Upper lobe of left lung (tissue), 6 donors: ENCODE measurements at regions not wholly inside any gene's neighbourhood (a gene's known extent, or its start where the extent isn't known, plus 50 kb on each side); places are given as distances from the start of the nearest gene placed in this dataset.

ENCODE experiments used
- ATAC-seq, 2 donors: fragments of 200-7000 bp; cut with Tn5 transposase; one replicate each; pipeline ENCODE4 v1.9.1; 2022; ENCODE audit warnings: mild to moderate bottlenecking in 2 of 2, moderate library complexity in 2 of 2; ENCODE audit not compliant: low FRiP score in 2 of 2
- DNase-seq, 2 donors: peaks; one replicate each; pipeline ENCODE4 v3.0.0-alpha.2; 2019 to 2020
- H3K27ac ChIP-seq, 4 donors: fragments of 200-600 bp; sonication (generic); one replicate each; pipeline ENCODE4 v1.5.1; 2016 to 2019
- H3K27me3 ChIP-seq, 4 donors: fragments of 200-600 bp; sonication (generic); one replicate each; pipeline ENCODE4 v1.5.1; 2017 to 2019
- H3K36me3 ChIP-seq, 4 donors: fragments of 200-600 bp; sonication (generic); one replicate each; pipeline ENCODE4 v1.5.1; 2016 to 2019
- H3K4me1 ChIP-seq, 4 donors: fragments of 200-600 bp; sonication (generic); one replicate each; pipeline ENCODE4 v1.5.1; 2018 to 2019
- H3K4me3 ChIP-seq, 4 donors: fragments of 200-600 bp; sonication (generic); one replicate each; pipeline ENCODE4 v1.5.1; 2017 to 2019; ENCODE audit warnings: mild to moderate bottlenecking in 2 of 4, moderate library complexity in 1 of 4
- H3K9me3 ChIP-seq, 4 donors: fragments of 200-600 bp; sonication (generic); one replicate each; pipeline ENCODE4 v1.5.1; 2018 to 2019
- EP300 ChIP-seq, 4 donors: sonication (generic); formaldehyde crosslinking; IDR thresholded peaks; one replicate each; pipeline ENCODE4 v1.5.1; 2017; ENCODE audit warnings: antibody characterized with exemption in 4 of 4, control low read depth in 2 of 4
- POLR2A ChIP-seq, 4 donors: fragments of 450-650 bp; IDR thresholded peaks; one replicate each; pipeline ENCODE4 v1.5.1; 2016 to 2017; ENCODE audit warnings: antibody characterized with exemption in 4 of 4, mild to moderate bottlenecking in 2 of 4
- POLR2AphosphoS5 ChIP-seq, 2 donors: sonication (generic); formaldehyde crosslinking; IDR thresholded peaks; one replicate each; pipeline ENCODE4 v1.5.1; 2017; ENCODE audit warnings: antibody characterized with exemption in 2 of 2
- WGBS, 2 donors: methylation state at CpG; one replicate each; pipeline ENCODE4 v1.1.5; 2017 to 2018; 5-methylcytosine and 5-hydroxymethylcytosine counted together
- TF ChIP-seq, protein P1 (sequence below), 6 experiments: fragments of 450-650 bp in 4 of 6; fragments of 200-600 bp in 2 of 6; sonication (generic) in 2 of 6; IDR thresholded peaks; one replicate each; pipeline ENCODE4 v1.5.1; 2016 to 2019; ENCODE audit warnings: antibody characterized with exemption in 6 of 6
- donor health status: DM: no; HTN: no; CAD: no; lungs with moderate emphysema.
- donor health status: DM: no; HTN: yes; CAD: no; lungs with severe emphysema.

DNA sequence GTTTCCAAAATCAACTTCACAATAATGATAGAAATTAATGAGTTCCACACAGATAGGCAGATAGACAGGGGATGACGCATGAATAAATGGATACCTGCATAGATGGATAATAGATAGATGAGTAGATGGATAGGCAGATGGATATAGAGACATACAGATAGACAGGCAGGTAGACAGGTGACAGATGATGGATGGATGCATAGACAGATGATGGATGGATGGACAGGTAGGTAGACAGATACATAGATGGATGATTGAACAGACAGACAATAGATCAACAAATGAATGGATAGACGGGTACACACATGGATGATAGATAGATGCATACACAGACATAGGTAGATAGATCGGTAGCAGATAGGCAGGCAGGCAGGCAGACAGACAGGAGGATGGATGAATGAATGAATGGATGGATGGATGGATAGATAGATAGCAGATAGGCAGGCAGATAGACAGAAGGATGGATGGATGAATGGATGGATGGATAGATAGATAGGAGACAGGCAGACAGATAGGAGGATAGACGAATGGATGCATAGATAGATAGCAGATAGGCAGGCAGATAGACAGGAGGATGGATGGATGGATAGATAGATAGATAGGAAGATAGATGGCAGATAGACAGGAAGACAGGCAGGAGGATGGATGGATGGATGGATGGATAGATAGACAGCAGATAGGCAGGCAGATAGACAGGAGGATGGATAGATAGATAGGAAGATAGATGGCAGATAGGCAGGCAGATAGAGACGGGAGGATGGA is 142.5 kb downstream of the RBFOX3 start:
- WGBS, 2 donors = 88 to 89% methylated on average over 5 of the region's 5 CpGs

DNA sequence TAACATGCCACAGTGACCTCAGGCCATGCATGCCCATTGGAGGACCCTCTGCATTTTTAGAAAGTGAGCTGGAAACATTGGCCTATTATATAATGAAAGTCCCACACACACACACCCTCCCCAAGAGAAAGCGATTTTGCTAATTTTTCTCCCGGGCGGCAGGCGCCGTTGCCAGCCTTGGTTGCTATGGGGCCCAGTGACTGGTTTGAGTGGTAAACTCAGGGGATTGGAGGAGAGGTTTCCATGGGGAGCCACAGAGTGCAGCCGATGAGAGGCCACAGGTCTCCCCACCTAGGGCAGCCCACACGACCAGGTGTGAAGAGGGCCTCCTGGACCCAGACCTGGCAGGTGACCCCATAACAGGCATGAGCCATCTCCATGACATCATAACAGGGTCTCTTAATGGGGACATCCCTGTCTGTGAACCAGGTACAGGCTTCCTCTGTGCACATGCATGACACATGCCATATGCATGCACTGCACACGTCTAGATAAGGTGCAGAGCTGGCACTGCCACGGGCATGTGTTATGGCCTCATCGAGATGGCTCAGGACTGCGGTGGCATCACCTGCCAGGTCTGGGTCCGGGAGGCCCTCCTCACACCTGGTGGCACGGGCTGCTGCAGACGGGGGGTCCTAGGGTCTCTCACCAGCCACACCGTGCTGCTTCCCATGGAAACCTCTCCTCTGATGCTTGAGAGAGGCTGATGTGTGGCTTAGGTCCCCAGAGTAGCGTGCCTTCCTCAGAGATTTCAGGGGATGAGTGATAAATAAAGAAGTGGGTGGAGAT is 144.1 kb downstream of the RBFOX3 start:
- no peak for ATAC-seq
- H3K27me3 ChIP-seq = no peaks in the 10 kb centered on the region

More for the DNA sequence above, 142.5 kb downstream of the RBFOX3 start:
- no peaks in the 10 kb centered on the region for H3K36me3 ChIP-seq
- H3K4me1 ChIP-seq = no peaks in the 10 kb centered on the region
- H3K4me3 ChIP-seq = no peak overlapping the region
- TF ChIP-seq POLR2A (IDR thresholded peaks at IDR 0.05) (no peak), POLR2AphosphoS5 (IDR thresholded peaks at IDR 0.05) (no peak), EP300 (IDR thresholded peaks at IDR 0.05) (no peak)
- TF ChIP-seq, protein P1, sequence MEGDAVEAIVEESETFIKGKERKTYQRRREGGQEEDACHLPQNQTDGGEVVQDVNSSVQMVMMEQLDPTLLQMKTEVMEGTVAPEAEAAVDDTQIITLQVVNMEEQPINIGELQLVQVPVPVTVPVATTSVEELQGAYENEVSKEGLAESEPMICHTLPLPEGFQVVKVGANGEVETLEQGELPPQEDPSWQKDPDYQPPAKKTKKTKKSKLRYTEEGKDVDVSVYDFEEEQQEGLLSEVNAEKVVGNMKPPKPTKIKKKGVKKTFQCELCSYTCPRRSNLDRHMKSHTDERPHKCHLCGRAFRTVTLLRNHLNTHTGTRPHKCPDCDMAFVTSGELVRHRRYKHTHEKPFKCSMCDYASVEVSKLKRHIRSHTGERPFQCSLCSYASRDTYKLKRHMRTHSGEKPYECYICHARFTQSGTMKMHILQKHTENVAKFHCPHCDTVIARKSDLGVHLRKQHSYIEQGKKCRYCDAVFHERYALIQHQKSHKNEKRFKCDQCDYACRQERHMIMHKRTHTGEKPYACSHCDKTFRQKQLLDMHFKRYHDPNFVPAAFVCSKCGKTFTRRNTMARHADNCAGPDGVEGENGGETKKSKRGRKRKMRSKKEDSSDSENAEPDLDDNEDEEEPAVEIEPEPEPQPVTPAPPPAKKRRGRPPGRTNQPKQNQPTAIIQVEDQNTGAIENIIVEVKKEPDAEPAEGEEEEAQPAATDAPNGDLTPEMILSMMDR (IDR thresholded peaks at IDR 0.05) = no peak
- H3K27ac ChIP-seq = no peak overlapping the region
- ATAC-seq (no peak), DNase-seq (no peak)
- H3K27me3 ChIP-seq = no peaks in the 10 kb centered on the region
- H3K9me3 ChIP-seq = no peaks in the 10 kb centered on the region

DNA sequence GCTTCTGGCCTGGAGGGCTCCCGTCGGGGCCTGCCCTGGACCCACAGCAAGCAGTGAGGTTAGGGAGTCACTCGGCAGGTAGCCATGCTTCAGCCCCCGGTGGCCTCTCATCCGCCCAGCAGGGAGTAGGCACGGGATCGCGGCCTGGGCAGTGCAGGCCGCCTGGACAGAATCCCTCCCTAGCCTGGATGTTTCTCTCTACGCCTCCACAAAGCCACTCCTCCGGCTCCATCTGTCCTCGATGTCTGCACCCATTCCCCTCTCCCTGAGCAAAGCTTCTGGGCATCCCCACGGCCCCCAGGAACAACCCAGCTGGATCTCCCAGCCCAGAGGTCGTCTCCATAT is 145.2 kb downstream of the RBFOX3 start:
- Histone ChIP-seq H3K9me3 (no peaks in the 10 kb centered on the region), H3K27me3 (no peaks in the 10 kb centered on the region), H3K36me3 (no peaks in the 10 kb centered on the region), H3K4me1 (no peaks in the 10 kb centered on the region), H3K27ac (no peak overlapping the region), H3K4me3 (no peak overlapping the region)
- 59 to 75% methylated on average over 12 to 14 of the region's 14 CpGs for WGBS, 2 donors
- TF ChIP-seq POLR2A (IDR thresholded peaks at IDR 0.05) (no peak), EP300 (IDR thresholded peaks at IDR 0.05) (no peak), POLR2AphosphoS5 (IDR thresholded peaks at IDR 0.05) (no peak)
- TF ChIP-seq, protein P1 (IDR thresholded peaks at IDR 0.05) = no peak
- peak in 1 of 2 donors; percentile 52 for DNase-seq
- ATAC-seq = no peak

More for the DNA sequence above, 144.1 kb downstream of the RBFOX3 start:
- 76 to 79% methylated on average over 4 to 16 of the region's 16 CpGs for WGBS, 2 donors
- DNase-seq = peak in 1 of 2 donors; percentile 52
- no peaks in the 10 kb centered on the region for H3K4me1 ChIP-seq
- H3K9me3 ChIP-seq = no peaks in the 10 kb centered on the region
- no peak overlapping the region for H3K27ac ChIP-seq
- no peak for TF ChIP-seq POLR2AphosphoS5 (IDR thresholded peaks at IDR 0.05)
- TF ChIP-seq POLR2A (IDR thresholded peaks at IDR 0.05) = no peak
- TF ChIP-seq EP300 (IDR thresholded peaks at IDR 0.05) = no peak
- TF ChIP-seq, protein P1 (IDR thresholded peaks at IDR 0.05) = no peak
- H3K4me3 ChIP-seq = no peak overlapping the region
- no peaks in the 10 kb centered on the region for H3K36me3 ChIP-seq

DNA sequence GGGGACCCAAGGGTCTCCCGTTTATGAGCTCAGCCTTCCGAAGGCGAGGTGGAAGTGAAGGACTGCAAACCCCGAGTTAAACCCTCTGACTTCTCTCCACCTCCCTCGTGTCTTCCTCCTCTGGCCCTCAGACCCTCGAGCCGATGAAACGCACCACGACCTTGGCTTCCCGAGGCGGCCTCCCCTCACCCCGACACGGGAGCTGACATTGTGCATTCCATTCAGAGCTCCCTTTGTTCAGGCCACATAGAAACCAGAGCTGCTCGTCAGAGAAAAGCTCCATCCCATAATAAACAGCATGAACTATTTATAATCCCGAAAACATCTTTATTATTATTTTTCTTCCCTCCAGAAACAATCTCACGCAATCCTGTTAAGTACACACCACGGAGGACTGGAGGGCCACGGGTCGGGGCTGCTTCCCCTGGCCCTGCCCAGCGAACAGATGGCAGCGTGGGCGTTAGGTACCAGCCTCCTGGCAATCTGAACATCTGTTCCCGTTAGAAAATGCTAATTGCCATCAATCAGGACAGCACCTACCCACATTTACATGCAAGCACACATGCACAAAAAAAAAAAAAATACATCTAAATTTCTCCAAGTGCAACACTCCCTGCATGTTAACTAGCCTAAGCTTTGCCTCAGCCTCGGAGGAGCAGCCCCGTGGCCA is 145.7 kb downstream of the RBFOX3 start:
- Histone ChIP-seq H3K4me1 (no peaks in the 10 kb centered on the region), H3K27me3 (no peaks in the 10 kb centered on the region), H3K36me3 (no peaks in the 10 kb centered on the region), H3K27ac (no peak overlapping the region), H3K4me3 (no peak overlapping the region), H3K9me3 (no peaks in the 10 kb centered on the region)
- no peak for ATAC-seq
- DNase-seq = peak in 1 of 2 donors; percentile 44
- WGBS, 2 donors = 51 to 56% methylated on average over 21 to 25 of the region's 25 CpGs
- TF ChIP-seq EP300 (IDR thresholded peaks at IDR 0.05) (no peak), POLR2AphosphoS5 (IDR thresholded peaks at IDR 0.05) (no peak), POLR2A (IDR thresholded peaks at IDR 0.05) (no peak)
- TF ChIP-seq, protein P1 (IDR thresholded peaks at IDR 0.05) = no peak
